ENCODE measurements at regions not wholly inside any gene's neighbourhood (a gene's known extent, or its start where the extent isn't known, plus 50 kb on each side); places are given as distances from the start of the nearest gene placed in this dataset.

DNA sequence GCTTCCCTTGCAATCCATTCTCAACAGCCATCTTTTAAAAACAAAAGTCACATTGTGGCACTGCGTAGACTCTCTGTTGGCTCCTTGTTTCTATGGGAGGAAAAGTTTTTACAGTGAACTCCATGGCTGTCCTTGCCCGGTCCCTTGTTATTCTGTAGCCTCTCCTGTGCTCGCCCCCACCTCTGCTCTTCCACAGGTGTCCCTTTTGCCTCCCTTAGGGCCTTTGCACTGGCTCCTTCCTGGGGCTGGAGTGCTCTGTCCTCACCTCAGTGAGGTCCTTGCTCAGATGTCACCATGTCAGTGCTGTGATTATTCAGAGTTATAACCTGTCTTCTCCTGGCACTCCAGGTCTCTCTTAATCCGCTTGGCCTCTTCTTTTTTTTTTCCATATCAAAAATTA lies 308.8 kb downstream of the DOCK8 start:
- TF ChIP-seq, protein P1, sequence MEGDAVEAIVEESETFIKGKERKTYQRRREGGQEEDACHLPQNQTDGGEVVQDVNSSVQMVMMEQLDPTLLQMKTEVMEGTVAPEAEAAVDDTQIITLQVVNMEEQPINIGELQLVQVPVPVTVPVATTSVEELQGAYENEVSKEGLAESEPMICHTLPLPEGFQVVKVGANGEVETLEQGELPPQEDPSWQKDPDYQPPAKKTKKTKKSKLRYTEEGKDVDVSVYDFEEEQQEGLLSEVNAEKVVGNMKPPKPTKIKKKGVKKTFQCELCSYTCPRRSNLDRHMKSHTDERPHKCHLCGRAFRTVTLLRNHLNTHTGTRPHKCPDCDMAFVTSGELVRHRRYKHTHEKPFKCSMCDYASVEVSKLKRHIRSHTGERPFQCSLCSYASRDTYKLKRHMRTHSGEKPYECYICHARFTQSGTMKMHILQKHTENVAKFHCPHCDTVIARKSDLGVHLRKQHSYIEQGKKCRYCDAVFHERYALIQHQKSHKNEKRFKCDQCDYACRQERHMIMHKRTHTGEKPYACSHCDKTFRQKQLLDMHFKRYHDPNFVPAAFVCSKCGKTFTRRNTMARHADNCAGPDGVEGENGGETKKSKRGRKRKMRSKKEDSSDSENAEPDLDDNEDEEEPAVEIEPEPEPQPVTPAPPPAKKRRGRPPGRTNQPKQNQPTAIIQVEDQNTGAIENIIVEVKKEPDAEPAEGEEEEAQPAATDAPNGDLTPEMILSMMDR (IDR thresholded peaks at IDR 0.05; ENCODE audit: low read depth, low read length, missing control alignments) = no peak
- H3K4me3 ChIP-seq (replicated peaks; ENCODE audit: low read depth, low read length) = no peak overlapping the region
- DNase-seq (ENCODE audit: extremely low read depth, low read depth) = no peak

DNA sequence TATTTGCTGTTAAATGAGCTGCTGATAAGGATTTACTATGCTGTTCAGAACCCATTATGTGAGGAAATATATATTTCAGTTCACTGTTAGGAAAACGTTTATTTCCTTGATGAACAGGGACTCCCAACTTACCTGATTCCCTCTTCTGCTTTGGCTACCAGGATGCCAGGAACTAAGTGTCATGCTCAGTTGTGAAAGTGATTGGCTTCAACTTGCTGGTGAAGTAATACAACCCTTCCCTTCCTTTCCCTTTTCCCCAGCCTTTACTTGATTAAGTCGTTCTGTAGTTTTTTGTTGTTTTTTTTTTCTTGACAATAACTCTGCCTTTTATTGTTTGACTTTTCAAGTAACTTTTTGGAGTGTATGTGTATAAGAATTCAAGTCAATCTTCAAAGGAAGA lies 309.3 kb downstream of the DOCK8 start:
- no peak overlapping the region for H3K4me3 ChIP-seq (replicated peaks; ENCODE audit: low read depth, low read length)
- TF ChIP-seq, protein P1 (IDR thresholded peaks at IDR 0.05; ENCODE audit: low read depth, low read length, missing control alignments) = no peak
- DNase-seq (ENCODE audit: extremely low read depth, low read depth) = no peak

DNA sequence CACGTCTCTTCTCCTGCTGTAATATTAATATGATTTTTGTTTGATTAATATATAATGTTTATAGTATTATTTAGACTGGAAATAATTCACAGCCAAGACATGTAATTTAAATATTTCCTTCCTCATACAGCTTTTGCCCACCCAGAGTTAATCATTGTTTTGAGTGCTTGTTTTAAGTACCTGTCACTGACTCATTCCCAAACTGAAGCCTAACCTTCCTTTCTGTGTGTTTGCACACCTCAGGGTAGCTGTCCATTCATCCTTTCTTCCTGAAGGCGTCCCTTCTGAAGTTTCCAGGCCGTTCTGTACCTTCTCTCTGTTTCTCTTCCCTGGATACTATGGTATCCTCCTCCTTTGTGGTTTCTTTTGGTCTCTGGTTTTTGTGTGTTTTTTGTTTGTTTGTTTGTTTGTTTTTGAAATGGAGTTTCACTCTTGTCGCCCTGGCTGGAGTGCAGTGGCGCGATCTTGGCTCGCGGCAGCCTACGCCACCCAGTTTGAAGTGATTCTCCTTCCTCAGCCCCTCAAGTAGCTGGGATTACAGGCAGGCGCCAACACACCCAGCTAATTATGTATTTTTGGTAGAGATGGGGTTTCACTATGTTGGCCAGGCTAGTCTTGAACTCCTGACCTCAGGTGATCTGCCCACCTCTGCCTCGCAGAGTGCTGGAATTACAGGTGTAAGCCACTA lies 312.4 kb downstream of the DOCK8 start:
- no peak for DNase-seq (ENCODE audit: extremely low read depth, low read depth)
- TF ChIP-seq, protein P1 (IDR thresholded peaks at IDR 0.05; ENCODE audit: low read depth, low read length, missing control alignments) = no peak
- no peak overlapping the region for H3K4me3 ChIP-seq (replicated peaks; ENCODE audit: low read depth, low read length)

DNA sequence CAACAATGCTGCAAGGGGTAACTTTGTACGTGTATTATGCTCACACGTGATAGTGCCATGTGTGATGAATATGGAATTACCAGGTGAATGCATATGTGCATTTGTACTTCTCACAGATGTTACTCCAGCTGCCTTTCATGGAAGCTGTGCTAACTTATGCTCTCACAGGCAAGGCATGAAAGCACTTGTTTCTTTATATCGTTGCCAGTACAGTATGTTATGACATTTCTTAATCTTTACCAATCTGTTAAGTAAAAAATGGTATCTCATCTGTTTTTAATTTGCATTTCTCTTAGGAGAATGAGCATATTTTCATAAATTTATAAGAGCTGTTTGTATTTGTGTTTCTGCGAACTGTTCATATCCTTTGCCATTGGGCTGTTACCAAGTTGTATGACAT lies 311.8 kb upstream of the DMRT1 start:
- TF ChIP-seq, protein P1 (IDR thresholded peaks at IDR 0.05; ENCODE audit: low read depth, low read length, missing control alignments) = no peak
- DNase-seq (ENCODE audit: extremely low read depth, low read depth) = no peak
- H3K4me3 ChIP-seq (replicated peaks; ENCODE audit: low read depth, low read length) = no peak overlapping the region

DNA sequence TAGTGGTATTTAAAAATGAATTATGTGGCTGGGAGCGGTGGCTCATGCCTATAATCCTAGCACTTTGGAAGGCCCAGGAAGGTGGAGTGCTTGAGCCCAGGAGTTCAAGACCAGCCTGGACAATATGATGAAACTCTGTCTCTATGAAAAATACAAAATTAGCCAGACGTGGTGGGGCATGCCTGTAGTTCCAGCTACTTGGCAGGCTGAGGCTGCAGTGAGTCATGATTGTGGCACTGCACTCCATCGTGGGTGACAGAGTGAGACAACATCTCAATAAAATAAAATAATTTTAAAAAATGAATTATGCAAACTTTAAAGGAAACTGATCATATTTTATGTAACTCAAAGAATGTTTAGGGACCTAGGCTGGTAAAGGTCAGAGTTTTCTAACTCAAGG lies 310.8 kb upstream of the DMRT1 start:
- TF ChIP-seq, protein P1 (IDR thresholded peaks at IDR 0.05; ENCODE audit: low read depth, low read length, missing control alignments) = no peak
- no peak overlapping the region for H3K4me3 ChIP-seq (replicated peaks; ENCODE audit: low read depth, low read length)
- DNase-seq (ENCODE audit: extremely low read depth, low read depth) = no peak

DNA sequence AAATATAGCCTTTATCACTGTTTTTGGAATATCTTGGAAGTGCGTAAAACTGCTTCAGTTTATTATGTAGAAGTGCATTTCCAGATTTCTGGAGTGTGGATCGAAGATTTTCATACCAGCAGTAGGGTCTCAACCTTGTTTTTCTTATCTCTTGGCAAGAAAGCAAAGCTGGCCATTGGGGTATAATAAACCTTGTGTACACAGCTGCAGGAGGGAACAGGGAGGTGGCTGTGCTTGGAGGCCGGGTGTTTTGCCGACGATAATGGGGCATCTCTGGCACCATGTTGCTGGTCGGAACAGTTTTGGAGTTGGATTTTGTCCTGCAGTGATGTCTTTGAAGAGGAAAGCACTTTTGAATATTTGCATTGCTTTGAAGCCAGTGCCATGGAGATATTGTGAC lies 308.8 kb upstream of the DMRT1 start:
- H3K4me3 ChIP-seq (replicated peaks; ENCODE audit: low read depth, low read length) = no peak overlapping the region
- no peak for DNase-seq (ENCODE audit: extremely low read depth, low read depth)

More for the DNA sequence above, 308.8 kb upstream of the DMRT1 start:
- TF ChIP-seq, protein P1 (IDR thresholded peaks at IDR 0.05; ENCODE audit: low read depth, low read length, missing control alignments) = no peak
